Neural progenitor cell (in vitro differentiated cells): ENCODE measurements at regions not wholly inside any gene's neighbourhood (a gene's known extent, or its start where the extent isn't known, plus 50 kb on each side); places are given as distances from the start of the nearest gene placed in this dataset.

Experiments used
- DNase-seq: peaks from one replicate; pipeline ENCODE4 v3.0.0-alpha.2; 2016; ENCODE audit warnings: low spot score
- H2AFZ ChIP-seq: fragments of 200-600 bp; sonication (generic); replicated peaks from 2 replicates; pipeline ENCODE4 v1.6.1; 2016; ENCODE audit warnings: antibody characterized with exemption
- H3F3A ChIP-seq: fragments of 200-600 bp; sonication (generic); 2 replicates; pipeline ENCODE4 v1.6.1; 2016; ENCODE audit warnings: antibody characterized with exemption, low read depth
- H3K27ac ChIP-seq: fragments of 200-600 bp; sonication (generic); 2 replicates; pipeline ENCODE4 v1.5.1; 2016; ENCODE audit warnings: mild to moderate bottlenecking
- H3K27me3 ChIP-seq: fragments of 200-600 bp; sonication (generic); 2 replicates; pipeline ENCODE4 v1.6.1; 2016; ENCODE audit warnings: mild to moderate bottlenecking, moderate library complexity
- H3K36me3 ChIP-seq: fragments of 200-600 bp; sonication (generic); 2 replicates; pipeline ENCODE4 v1.5.1; 2016
- H3K4me1 ChIP-seq: fragments of 200-600 bp; sonication (generic); 2 replicates; pipeline ENCODE4 v1.6.1; 2016; ENCODE audit warnings: mixed run types
- H3K4me2 ChIP-seq: fragments of 200-600 bp; sonication (generic); 2 replicates; pipeline ENCODE4 v1.6.1; 2016
- H3K4me3 ChIP-seq: fragments of 200-600 bp; sonication (generic); 2 replicates; pipeline ENCODE4 v1.5.1; 2016
- H3K79me2 ChIP-seq: fragments of 200-600 bp; sonication (generic); 2 replicates; pipeline ENCODE4 v1.6.1; 2016; ENCODE audit warnings: low read depth
- H3K9ac ChIP-seq: fragments of 200-600 bp; sonication (generic); 2 replicates; pipeline ENCODE4 v1.6.1; 2016
- H3K9me3 ChIP-seq: fragments of 200-600 bp; sonication (generic); 2 replicates; pipeline ENCODE4 v1.5.1; 2016; ENCODE audit warnings: low read depth
- H4K20me1 ChIP-seq: fragments of 200-600 bp; sonication (generic); 2 replicates; pipeline ENCODE4 v1.6.1; 2016; ENCODE audit warnings: low read depth
- H3K27ac Mint-ChIP-seq: 3 replicates; pipeline ENCODE4 v1.8.0; 2021; ENCODE audit warnings: mixed read lengths
- H3K27me3 Mint-ChIP-seq: 2 replicates; pipeline ENCODE4 v1.8.0; 2022; ENCODE audit warnings: low read depth, mild to moderate bottlenecking, inconsistent platforms, moderate library complexity, mixed read lengths; ENCODE audit not compliant: insufficient read depth
- H3K36me3 Mint-ChIP-seq: 3 replicates; pipeline ENCODE4 v1.8.0; 2021; ENCODE audit warnings: mixed read lengths
- H3K4me1 Mint-ChIP-seq: 3 replicates; pipeline ENCODE4 v1.8.0; 2021; ENCODE audit warnings: mixed read lengths
- H3K4me3 Mint-ChIP-seq: 3 replicates; pipeline ENCODE4 v1.8.0; 2021; ENCODE audit warnings: mild to moderate bottlenecking, moderate library complexity, mixed read lengths
- H3K9me3 Mint-ChIP-seq: 3 replicates; pipeline ENCODE4 v1.8.0; 2020; ENCODE audit warnings: mixed read lengths
- CTCF ChIP-seq: fragments of 200-600 bp; sonication (generic); IDR thresholded peaks from 2 replicates; pipeline ENCODE4 v1.5.1; 2017; ENCODE audit warnings: antibody characterized with exemption, mild to moderate bottlenecking
- EZH2 ChIP-seq: fragments of 200-600 bp; sonication (generic); IDR thresholded peaks from 2 replicates; pipeline ENCODE4 v1.6.1; 2017; ENCODE audit warnings: antibody characterized with exemption, mild to moderate bottlenecking, moderate library complexity
- EZH2phosphoT487 ChIP-seq: fragments of 200-600 bp; sonication (generic); IDR thresholded peaks from 2 replicates; pipeline ENCODE4 v1.6.1; 2017; ENCODE audit warnings: antibody characterized with exemption

- no peak overlapping the region for H3K27ac Mint-ChIP-seq
- no peaks in the 10 kb centered on the region for H3K27me3 ChIP-seq
- no peaks in the 10 kb centered on the region for H3K36me3 Mint-ChIP-seq
- no peak overlapping the region for H2AFZ ChIP-seq
- no peaks in the 10 kb centered on the region for H3K36me3 ChIP-seq
- H4K20me1 ChIP-seq, result no peaks in the 10 kb centered on the region
- H3K9ac ChIP-seq, result no peak overlapping the region
- DNase-seq, result no peak
- H3K4me3 ChIP-seq, result no peak overlapping the region
- no peak overlapping the region for H3K27ac ChIP-seq
- H3K4me1 ChIP-seq, result no peaks in the 10 kb centered on the region
- H3F3A ChIP-seq, result no peaks in the 10 kb centered on the region
- no peaks in the 10 kb centered on the region for H3K79me2 ChIP-seq
- peaks cover 2% of the 10 kb centered on the region for H3K9me3 Mint-ChIP-seq
- H3K4me1 Mint-ChIP-seq, result peaks cover 2% of the 10 kb centered on the region
- H3K9me3 ChIP-seq, result no peaks in the 10 kb centered on the region
- peaks cover 4% of the 10 kb centered on the region for H3K27me3 Mint-ChIP-seq
- H3K4me3 Mint-ChIP-seq, result no peak overlapping the region
- no peak overlapping the region for H3K4me2 ChIP-seq
- TF ChIP-seq EZH2 (no peak), EZH2phosphoT487 (no peak), CTCF (no peak)
Measured at GRCh38 chr7:47712416-47712815, 130.5 kb upstream of the TNS3 start.

- no peaks in the 10 kb centered on the region for H4K20me1 ChIP-seq
- no peak overlapping the region for H3K27ac ChIP-seq
- no peak overlapping the region for H2AFZ ChIP-seq
- H3K4me1 ChIP-seq, result no peaks in the 10 kb centered on the region
- H3F3A ChIP-seq, result no peaks in the 10 kb centered on the region
- no peak overlapping the region for H3K4me3 ChIP-seq
- H3K27me3 ChIP-seq, result no peaks in the 10 kb centered on the region
- H3K36me3 Mint-ChIP-seq, result no peaks in the 10 kb centered on the region
- no peak for TF ChIP-seq CTCF
- no peak for TF ChIP-seq EZH2phosphoT487
- TF ChIP-seq EZH2, result no peak
- no peaks in the 10 kb centered on the region for H3K9me3 ChIP-seq
- H3K36me3 ChIP-seq, result no peaks in the 10 kb centered on the region
- H3K4me2 ChIP-seq, result no peak overlapping the region
- H3K27ac Mint-ChIP-seq, result no peak overlapping the region
- H3K4me1 Mint-ChIP-seq, result peaks cover 2% of the 10 kb centered on the region
- no peak overlapping the region for H3K4me3 Mint-ChIP-seq
- H3K9ac ChIP-seq, result no peak overlapping the region
- no peaks in the 10 kb centered on the region for H3K79me2 ChIP-seq
- no peak for DNase-seq
- H3K27me3 Mint-ChIP-seq, result peaks cover 4% of the 10 kb centered on the region
- H3K9me3 Mint-ChIP-seq, result no peaks in the 10 kb centered on the region
Measured at GRCh38 chr7:47711776-47712175, 129.9 kb upstream of the TNS3 start.

GRCh38 chr7:47710201-47710935, 128.5 kb upstream of the TNS3 start:
- no peak overlapping the region for H3K4me2 ChIP-seq
- no peak overlapping the region for H3K4me3 ChIP-seq
- no peaks in the 10 kb centered on the region for H3K27me3 ChIP-seq
- Mint-ChIP-seq H3K9me3 (no peaks in the 10 kb centered on the region), H3K27ac (no peak overlapping the region), H3K27me3 (peaks cover 2% of the 10 kb centered on the region), H3K4me1 (peaks cover under 1% of the 10 kb centered on the region), H3K36me3 (no peaks in the 10 kb centered on the region), H3K4me3 (no peak overlapping the region)
- no peaks in the 10 kb centered on the region for H3K9me3 ChIP-seq
- no peak overlapping the region for H2AFZ ChIP-seq
- no peak for DNase-seq
- no peaks in the 10 kb centered on the region for H3K79me2 ChIP-seq
- H3K27ac ChIP-seq, result no peak overlapping the region
- no peak overlapping the region for H3K9ac ChIP-seq
- TF ChIP-seq CTCF, result no peak
- TF ChIP-seq EZH2, result no peak
- TF ChIP-seq EZH2phosphoT487, result no peak
- no peaks in the 10 kb centered on the region for H3F3A ChIP-seq
- no peaks in the 10 kb centered on the region for H3K36me3 ChIP-seq
- H4K20me1 ChIP-seq, result no peaks in the 10 kb centered on the region
- H3K4me1 ChIP-seq, result no peaks in the 10 kb centered on the region
